ENCODE measurements at regions not wholly inside any gene's neighbourhood (a gene's known extent, or its start where the extent isn't known, plus 50 kb on each side); places are given as distances from the start of the nearest gene placed in this dataset.

DNA sequence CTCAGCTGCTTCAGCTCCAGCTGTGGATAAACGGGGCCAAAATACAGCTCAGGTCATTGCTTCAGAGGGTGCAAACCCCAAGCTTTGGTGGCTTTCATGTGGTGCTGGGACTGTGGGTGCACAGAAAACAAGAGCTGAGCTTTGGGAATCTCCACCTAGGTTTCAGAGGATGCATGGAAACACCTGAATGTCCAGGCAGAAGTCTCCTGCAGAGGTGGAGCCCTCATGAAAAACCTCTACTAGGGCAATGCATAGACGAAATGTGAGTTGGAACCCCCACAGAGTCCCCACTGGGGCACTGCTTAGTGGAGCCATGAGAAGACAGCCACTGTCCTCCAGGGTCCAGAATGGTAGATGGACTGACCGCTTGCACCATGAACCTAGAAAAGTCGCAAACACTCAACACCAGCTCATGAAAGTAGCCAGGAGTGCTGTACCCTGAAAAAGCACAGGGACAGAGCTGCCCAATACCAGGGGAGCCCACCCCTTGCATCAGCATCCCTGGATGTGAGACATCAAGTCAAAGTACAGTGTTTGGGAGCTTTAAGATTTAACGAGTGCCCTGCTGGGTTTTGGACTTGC lies 147.9 kb upstream of the SOX11 start:
- TF ChIP-seq CTCF (conservative IDR thresholded peaks at IDR 0.05) = no peak
- no peak for TF ChIP-seq ZFX (IDR thresholded peaks at IDR 0.05)

Data from C4-2B (cell line).